Inflammatory macrophage treated with lipopolysaccharide for 1 hour (primary cell): ENCODE measurements at regions not wholly inside any gene's neighbourhood (a gene's known extent, or its start where the extent isn't known, plus 50 kb on each side); places are given as distances from the start of the nearest gene placed in this dataset.

Experiments
- DNase-seq, 2 donors: peaks; one replicate each; pipeline ENCODE4 v3.0.0-alpha.2; 2020 to 2022

- DNase-seq, result no peak
Measured at GRCh38 chr21:27831816-27832569, 865.1 kb upstream of the ADAMTS5 start.

- DNase-seq, result no peak
Measured at GRCh38 chr21:27831177-27831576, 864.3 kb upstream of the ADAMTS5 start.

GRCh38 chr21:27827972-27828371, 861.1 kb upstream of the ADAMTS5 start:
- DNase-seq, result no peak

- no peak for DNase-seq
Measured at GRCh38 chr21:27825035-27825434, 858.1 kb upstream of the ADAMTS5 start.

GRCh38 chr21:27823652-27824201, 856.8 kb upstream of the ADAMTS5 start:
- no peak for DNase-seq

- no peak for DNase-seq
Measured at GRCh38 chr21:27820342-27820741, 853.5 kb upstream of the ADAMTS5 start.

GRCh38 chr21:27819299-27819698, 852.4 kb upstream of the ADAMTS5 start:
- no peak for DNase-seq

GRCh38 chr21:27818847-27819246, 852.0 kb upstream of the ADAMTS5 start:
- DNase-seq, result no peak

GRCh38 chr21:27817902-27818623, 851.2 kb upstream of the ADAMTS5 start:
- no peak for DNase-seq

- DNase-seq, result no peak
Measured at GRCh38 chr21:27817074-27817473, 850.2 kb upstream of the ADAMTS5 start.

- no peak for DNase-seq
Measured at GRCh38 chr21:27816301-27816700, 849.4 kb upstream of the ADAMTS5 start.

GRCh38 chr21:27814226-27814625, 847.3 kb upstream of the ADAMTS5 start:
- no peak for DNase-seq

GRCh38 chr21:27813750-27814149, 846.9 kb upstream of the ADAMTS5 start:
- DNase-seq, result no peak

GRCh38 chr21:27813344-27813743, 846.5 kb upstream of the ADAMTS5 start:
- DNase-seq, result no peak

- DNase-seq, result no peak
Measured at GRCh38 chr21:27812279-27812678, 845.4 kb upstream of the ADAMTS5 start.

- no peak for DNase-seq
Measured at GRCh38 chr21:27808923-27809322, 842.0 kb upstream of the ADAMTS5 start.

- DNase-seq, result no peak
Measured at GRCh38 chr21:27807596-27807995, 840.7 kb upstream of the ADAMTS5 start.

- DNase-seq, result no peak
Measured at GRCh38 chr21:27806281-27806680, 839.4 kb upstream of the ADAMTS5 start.

- no peak for DNase-seq
Measured at GRCh38 chr21:27805696-27806095, 838.8 kb upstream of the ADAMTS5 start.

- DNase-seq, result no peak
Measured at GRCh38 chr21:27804515-27804914, 837.6 kb upstream of the ADAMTS5 start.

- no peak for DNase-seq
Measured at GRCh38 chr21:27803571-27803970, 836.7 kb upstream of the ADAMTS5 start.

- peak; percentile 7 to 59 for DNase-seq
Measured at GRCh38 chr21:27802816-27803475, 836.1 kb upstream of the ADAMTS5 start.

GRCh38 chr21:27799861-27800260, 833.0 kb upstream of the ADAMTS5 start:
- no peak for DNase-seq

GRCh38 chr21:27796106-27796505, 829.2 kb upstream of the ADAMTS5 start:
- DNase-seq, result no peak
